ENCODE measurements at regions not wholly inside any gene's neighbourhood (a gene's known extent, or its start where the extent isn't known, plus 50 kb on each side); places are given as distances from the start of the nearest gene placed in this dataset.

DNA sequence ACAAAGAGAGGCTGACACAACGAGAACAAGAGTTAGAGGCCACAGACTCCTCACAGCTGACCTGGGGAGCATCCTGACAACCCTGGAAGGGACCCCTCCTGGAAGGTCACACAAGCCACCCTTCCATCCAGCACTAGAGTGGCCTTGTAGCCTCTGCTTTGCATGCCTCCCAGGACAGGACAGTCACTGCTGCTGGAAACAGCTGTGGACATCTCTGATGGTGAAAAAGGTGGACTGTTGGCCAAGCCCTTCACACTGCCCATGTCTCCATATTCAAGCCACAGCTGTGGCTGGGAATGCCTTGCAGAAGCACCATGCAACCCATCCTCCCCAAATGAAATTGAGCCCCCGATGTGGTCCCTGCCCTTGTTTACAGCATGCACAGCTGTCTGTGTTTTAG, 102.1 kb upstream of the SRSF6 start:
- TF ChIP-seq EZH2 (IDR thresholded peaks at IDR 0.05; ENCODE audit: borderline replicate concordance, low read depth, low read length, severe bottlenecking): no peak
- TF ChIP-seq, protein P1, sequence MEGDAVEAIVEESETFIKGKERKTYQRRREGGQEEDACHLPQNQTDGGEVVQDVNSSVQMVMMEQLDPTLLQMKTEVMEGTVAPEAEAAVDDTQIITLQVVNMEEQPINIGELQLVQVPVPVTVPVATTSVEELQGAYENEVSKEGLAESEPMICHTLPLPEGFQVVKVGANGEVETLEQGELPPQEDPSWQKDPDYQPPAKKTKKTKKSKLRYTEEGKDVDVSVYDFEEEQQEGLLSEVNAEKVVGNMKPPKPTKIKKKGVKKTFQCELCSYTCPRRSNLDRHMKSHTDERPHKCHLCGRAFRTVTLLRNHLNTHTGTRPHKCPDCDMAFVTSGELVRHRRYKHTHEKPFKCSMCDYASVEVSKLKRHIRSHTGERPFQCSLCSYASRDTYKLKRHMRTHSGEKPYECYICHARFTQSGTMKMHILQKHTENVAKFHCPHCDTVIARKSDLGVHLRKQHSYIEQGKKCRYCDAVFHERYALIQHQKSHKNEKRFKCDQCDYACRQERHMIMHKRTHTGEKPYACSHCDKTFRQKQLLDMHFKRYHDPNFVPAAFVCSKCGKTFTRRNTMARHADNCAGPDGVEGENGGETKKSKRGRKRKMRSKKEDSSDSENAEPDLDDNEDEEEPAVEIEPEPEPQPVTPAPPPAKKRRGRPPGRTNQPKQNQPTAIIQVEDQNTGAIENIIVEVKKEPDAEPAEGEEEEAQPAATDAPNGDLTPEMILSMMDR (IDR thresholded peaks at IDR 0.05; ENCODE audit: borderline replicate concordance, extremely low read depth, low read length, poor library complexity, severe bottlenecking): no peak
